Fibroblast of mammary gland (primary cell): ENCODE measurements at regions not wholly inside any gene's neighbourhood (a gene's known extent, or its start where the extent isn't known, plus 50 kb on each side); places are given as distances from the start of the nearest gene placed in this dataset.

Source experiments
- DNase-seq: peaks from one replicate; pipeline ENCODE4 v3.0.0-alpha.2; 2010; ENCODE audit warnings: low read depth
- H3K4me3 ChIP-seq: 2 replicates; pipeline ENCODE4 v1.5.1; 2011; ENCODE audit warnings: low read depth, mild to moderate bottlenecking, low read length, moderate library complexity; ENCODE audit not compliant: control insufficient read depth
- CTCF ChIP-seq: conservative IDR thresholded peaks from 2 replicates; pipeline ENCODE4 v1.5.1; 2011; ENCODE audit warnings: low read depth, low read length, inconsistent platforms; ENCODE audit not compliant: control insufficient read depth, insufficient read depth

DNA sequence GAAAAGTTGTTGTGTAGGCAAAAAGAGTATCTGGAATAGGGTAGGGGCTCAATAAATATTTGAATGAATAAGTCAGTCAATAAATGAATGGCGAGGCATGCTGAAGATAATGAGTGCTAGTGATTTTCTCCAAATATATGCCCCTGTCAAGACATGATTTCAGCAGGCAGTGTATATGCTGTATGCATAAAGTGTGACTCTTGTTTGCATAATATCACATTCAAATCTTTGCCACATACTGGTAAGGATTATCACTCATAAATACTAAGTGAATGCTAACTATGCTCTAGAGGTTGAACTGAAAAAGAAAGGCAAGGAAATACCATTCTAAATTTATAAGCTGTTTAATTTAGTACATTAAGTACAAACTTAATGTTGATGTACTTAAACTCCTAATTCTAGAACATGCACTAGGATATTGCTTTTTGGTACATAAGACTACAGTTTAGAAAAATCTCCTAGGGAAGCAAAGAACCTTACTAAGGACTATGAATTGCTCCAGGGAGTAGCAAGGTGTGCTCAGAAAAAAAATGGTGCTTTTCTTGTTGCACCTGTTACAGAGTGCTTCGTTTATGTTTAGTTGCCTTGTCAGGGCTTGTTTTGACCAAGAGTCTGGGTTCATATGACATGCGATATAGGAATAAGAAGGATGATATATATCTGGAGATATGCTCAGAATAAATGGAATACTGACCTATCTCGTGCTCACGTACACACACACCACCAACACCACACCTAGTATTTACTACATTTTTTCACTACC lies 224.0 kb upstream of the TANK start:
- no peak for DNase-seq
- no peak for TF ChIP-seq CTCF
- H3K4me3 ChIP-seq = no peak overlapping the region

DNA sequence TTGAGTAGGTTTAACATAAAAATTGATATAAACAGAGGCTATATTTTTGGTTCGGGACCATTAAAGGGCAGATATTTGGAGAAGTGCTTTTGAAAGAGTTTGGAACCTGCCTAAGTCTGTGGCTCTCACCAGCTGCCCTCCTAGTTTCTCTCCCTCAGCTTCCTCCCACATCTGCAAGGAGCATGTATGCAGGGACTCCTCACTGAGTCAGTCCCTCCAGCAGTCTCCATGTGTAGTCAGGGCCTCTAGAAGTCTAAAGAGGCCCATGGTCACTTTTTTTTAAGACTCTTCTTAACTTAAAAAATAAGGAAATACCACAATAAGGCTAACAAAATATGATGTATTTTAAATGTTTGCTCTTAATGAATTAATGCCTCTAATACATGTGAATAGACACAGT lies 220.0 kb upstream of the TANK start:
- H3K4me3 ChIP-seq = no peak overlapping the region
- peak; percentile 49 for DNase-seq
- TF ChIP-seq CTCF = no peak

DNA sequence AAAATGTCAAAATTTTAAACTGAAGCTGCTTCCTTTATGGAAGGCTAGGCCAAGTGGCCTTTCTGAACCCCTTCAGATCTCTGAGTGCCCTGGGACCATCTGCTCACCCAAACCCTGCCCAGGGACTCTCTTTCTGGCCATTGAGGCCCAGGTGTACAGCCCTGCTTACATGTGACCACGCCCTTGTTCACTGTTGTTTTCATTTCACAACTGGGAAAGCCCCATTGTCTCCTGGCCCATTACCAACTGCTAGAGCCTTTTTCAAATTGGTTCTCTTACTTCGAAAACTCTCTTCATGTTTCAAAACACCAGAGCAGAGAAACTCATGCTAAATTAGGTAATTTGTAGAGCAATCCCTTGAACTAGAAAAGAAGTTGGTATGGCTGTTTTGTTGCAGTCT lies 219.5 kb upstream of the TANK start:
- H3K4me3 ChIP-seq = no peak overlapping the region
- TF ChIP-seq CTCF = no peak
- DNase-seq = peak; percentile 33

GRCh38 chr2:160941290-160941846 lies 218.9 kb upstream of the TANK start:
- no peak overlapping the region for H3K4me3 ChIP-seq
- no peak for DNase-seq
- no peak for TF ChIP-seq CTCF

DNA sequence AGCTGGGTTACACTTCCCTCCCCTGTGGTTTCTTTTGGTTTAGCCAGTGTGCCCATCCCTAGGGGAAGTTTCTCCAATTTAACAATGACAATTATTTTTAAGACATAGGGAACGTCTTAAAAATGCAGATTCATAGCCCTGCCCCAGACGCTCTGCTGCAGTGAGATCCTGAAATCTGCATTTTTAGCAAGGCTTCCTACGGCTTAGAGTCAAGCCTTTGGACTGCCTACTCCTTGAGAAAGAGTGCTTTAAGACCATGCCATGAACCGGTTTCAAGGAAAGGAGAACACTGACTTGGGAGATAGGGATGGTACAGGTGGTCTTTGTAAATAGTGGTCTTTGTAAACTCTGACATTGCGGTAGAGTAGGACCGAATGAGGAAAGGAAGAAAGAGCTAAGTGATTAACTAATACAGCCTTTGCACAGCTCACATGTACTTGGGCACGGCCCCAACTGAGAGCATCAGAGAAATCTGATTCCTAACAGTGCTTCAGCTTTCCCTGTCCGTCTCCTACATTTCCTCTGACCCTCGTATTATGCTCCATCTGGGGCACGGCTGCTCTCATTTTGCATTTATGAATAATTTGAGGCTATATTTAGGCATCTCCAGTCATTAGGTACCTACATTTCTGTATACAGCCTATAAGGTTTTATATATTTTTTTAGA lies 217.6 kb upstream of the TANK start:
- no peak for TF ChIP-seq CTCF
- H3K4me3 ChIP-seq = no peak overlapping the region
- DNase-seq = peak; percentile 39

GRCh38 chr2:160943414-160943813 lies 216.8 kb upstream of the TANK start:
- TF ChIP-seq CTCF = no peak
- no peak for DNase-seq
- no peak overlapping the region for H3K4me3 ChIP-seq
